GM12872 (cell line): ENCODE measurements at regions not wholly inside any gene's neighbourhood (a gene's known extent, or its start where the extent isn't known, plus 50 kb on each side); places are given as distances from the start of the nearest gene placed in this dataset.

ENCODE experiments used
- TF ChIP-seq, protein P1 (sequence below): IDR thresholded peaks from 3 replicates; pipeline ENCODE4 v1.5.1; 2011; ENCODE audit warnings: low read depth, mild to moderate bottlenecking, low read length, moderate library complexity; ENCODE audit not compliant: insufficient read depth

DNA sequence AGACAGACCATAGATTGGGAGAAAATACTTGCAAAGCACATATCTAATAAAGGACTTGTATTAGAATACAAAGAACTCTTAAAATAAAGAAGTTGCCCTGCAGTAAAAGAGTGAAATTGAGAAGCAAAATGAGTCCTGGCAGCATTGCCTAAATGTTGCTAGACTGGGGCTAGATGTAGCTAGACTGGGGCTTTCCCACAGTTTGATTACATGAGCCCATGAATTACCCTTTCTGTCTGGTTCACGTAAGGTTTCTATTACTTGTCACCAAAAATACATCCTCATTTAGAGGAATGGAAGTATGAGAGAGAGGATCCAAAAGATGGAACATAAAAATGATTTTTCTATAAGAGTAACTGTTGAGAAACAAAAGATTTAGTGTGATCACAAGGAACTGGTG is 57.6 kb upstream of the CCDC28A start:
- TF ChIP-seq, protein P1, sequence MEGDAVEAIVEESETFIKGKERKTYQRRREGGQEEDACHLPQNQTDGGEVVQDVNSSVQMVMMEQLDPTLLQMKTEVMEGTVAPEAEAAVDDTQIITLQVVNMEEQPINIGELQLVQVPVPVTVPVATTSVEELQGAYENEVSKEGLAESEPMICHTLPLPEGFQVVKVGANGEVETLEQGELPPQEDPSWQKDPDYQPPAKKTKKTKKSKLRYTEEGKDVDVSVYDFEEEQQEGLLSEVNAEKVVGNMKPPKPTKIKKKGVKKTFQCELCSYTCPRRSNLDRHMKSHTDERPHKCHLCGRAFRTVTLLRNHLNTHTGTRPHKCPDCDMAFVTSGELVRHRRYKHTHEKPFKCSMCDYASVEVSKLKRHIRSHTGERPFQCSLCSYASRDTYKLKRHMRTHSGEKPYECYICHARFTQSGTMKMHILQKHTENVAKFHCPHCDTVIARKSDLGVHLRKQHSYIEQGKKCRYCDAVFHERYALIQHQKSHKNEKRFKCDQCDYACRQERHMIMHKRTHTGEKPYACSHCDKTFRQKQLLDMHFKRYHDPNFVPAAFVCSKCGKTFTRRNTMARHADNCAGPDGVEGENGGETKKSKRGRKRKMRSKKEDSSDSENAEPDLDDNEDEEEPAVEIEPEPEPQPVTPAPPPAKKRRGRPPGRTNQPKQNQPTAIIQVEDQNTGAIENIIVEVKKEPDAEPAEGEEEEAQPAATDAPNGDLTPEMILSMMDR: no peak

DNA sequence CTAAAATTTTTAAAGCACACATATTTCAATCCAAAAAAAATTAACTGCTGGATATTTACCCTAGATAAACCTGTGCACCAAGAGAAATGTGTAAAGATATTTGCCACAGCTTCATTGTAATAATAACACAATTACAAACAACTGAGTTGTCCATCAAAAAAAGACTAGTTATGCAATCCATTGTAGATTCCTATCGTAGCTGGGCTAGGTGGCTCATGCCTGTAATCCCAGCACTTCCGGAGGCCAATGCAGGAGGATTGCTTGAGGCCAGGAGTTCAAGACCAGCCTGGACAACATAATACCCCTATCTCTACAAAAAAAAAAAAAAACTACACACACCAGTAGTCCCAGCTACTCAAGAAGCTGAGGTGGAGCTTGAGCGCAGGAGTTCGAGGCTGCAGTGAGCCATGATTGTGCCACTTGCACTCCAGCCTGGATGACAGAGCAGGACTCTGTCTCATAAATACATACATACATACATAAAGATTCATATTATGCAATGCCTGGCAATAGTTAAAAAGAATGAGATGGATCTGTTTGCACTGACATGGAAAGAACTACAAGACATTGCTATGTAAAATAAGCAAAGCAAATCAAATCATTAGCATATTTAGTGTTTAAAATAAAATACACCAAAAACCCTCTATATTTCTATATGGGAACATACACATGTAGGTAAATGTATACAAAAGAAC is 56.5 kb upstream of the CCDC28A start:
- TF ChIP-seq, protein P1: no peak

DNA sequence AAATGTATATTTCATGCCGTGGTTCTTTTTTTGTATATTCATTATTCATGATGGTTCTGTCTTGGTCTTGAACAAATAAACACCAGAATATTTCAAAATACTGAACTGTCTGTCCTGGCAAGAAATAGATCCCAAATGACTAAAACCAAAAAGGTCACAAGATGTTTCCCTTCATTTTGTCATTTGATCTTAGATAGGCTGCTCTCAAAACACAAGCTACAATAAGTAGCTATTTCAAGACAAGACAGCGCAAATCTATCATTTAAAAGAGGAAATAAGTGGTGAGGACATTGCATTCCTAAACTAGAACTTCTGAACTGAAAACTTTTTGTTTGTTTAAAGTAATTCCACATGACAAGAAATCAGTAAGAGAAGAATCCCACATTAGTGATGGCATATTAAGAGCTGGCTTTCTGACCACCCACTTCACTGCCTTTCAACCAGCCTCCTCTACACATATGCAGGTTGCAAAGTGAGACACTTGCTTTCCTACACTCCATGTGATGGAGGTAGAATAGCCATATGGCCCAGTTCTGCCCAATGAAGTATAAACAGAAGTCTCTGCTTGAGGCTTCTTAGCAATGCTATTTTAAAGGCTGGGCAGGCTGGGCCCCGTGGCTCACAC is 54.4 kb upstream of the CCDC28A start:
- TF ChIP-seq, protein P1: no peak

DNA sequence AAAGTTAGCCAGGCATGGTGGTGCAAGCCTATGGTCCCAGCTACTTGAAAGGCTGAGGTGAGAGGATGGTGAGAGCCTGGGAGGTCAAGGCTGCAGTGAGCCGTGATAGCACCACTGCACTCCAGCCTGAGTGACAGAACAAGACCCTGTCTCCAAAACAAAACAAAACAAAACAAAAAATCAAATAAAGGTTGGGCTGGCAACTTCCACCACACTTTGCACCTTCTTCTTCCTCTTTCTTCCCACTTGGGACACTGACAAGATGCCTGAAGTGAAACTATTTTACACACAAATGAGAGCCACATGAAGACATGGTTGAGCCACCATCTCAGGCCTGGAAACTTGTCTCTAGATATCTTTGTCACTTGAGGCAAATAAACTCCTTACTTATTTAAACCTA is 53.8 kb upstream of the CCDC28A start:
- TF ChIP-seq, protein P1: no peak

DNA sequence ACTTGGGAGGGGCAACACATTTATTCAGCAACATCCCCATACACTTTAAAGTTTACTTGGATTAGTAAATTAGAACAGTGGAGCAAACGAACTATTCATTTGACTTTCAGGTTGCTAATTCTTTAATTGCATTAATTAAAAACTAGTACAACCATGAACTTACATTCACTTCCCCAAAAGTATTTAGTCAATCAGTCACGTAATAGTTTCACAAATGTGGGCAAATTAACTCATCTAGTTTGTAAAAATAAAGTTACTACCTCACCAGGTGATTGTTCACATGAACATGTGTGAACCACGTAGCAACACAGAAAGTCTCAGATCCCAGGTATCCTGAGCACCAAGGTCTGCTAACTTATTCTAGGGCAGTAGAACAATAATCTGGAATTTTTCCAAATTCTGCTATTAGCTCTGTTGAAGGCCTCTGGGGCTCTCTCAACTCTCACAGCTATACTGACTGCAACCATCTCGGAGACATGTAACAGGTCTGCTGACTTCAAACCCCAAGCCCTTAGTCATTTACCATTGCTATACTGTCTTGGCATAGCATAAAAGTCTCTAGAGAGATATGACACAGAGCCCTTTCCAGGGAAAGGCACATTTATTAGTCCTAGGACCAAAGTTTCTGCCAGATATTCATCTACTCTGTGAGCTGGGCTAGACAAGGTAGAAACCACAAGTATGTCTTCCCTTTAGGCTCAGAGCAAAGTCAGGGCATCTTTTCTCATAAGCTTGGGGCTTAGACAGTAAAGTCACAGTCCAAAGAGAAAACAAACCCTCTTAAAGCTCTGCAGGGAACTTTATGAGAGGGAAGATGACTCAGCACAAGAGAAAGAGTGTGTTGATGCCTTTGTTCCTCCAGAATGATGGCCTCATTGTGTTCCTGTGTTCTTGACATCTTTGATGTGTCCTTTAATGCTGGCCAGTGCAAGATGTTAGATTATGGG is 50.9 kb upstream of the CCDC28A start:
- TF ChIP-seq, protein P1: no peak
